Gastroesophageal sphincter (tissue), 3 donors: ENCODE measurements at regions not wholly inside any gene's neighbourhood (a gene's known extent, or its start where the extent isn't known, plus 50 kb on each side); places are given as distances from the start of the nearest gene placed in this dataset.

Experiments used
- POLR2A ChIP-seq, 2 donors: fragments of 450-650 bp; IDR thresholded peaks; one replicate each; pipeline ENCODE4 v1.6.1; 2017; ENCODE audit warnings: antibody characterized with exemption in 2 of 2, mild to moderate bottlenecking in 2 of 2, moderate library complexity in 1 of 2
- TF ChIP-seq, protein P1 (sequence below), 4 experiments: fragments of 200-600 bp in 2 of 4; fragments of 450-650 bp in 2 of 4; sonication (generic) in 1 of 4; IDR thresholded peaks; one replicate each; pipeline ENCODE4 v1.5.1; 2017 to 2019; ENCODE audit warnings: antibody characterized with exemption in 4 of 4, mild to moderate bottlenecking in 2 of 4, moderate library complexity in 2 of 4

DNA sequence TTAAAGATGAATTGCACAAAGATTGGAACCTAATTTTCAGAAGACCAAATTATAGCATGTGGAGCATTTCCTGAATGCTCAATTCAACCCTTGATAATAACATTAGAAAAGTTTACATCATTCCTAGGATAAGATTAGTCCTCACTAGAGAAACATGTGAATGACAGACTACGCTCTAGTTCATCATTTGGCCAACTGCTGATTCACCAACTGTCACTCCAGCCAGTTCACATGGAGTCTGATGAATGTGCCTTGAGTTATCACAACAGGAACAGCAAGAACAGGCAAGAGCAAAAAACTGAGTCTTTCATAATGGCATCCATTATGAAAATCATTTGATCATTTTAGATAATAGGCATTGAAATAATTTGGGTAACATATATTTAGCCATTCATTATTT is 415.9 kb downstream of the PTPRC start:
- TF ChIP-seq, protein P1, sequence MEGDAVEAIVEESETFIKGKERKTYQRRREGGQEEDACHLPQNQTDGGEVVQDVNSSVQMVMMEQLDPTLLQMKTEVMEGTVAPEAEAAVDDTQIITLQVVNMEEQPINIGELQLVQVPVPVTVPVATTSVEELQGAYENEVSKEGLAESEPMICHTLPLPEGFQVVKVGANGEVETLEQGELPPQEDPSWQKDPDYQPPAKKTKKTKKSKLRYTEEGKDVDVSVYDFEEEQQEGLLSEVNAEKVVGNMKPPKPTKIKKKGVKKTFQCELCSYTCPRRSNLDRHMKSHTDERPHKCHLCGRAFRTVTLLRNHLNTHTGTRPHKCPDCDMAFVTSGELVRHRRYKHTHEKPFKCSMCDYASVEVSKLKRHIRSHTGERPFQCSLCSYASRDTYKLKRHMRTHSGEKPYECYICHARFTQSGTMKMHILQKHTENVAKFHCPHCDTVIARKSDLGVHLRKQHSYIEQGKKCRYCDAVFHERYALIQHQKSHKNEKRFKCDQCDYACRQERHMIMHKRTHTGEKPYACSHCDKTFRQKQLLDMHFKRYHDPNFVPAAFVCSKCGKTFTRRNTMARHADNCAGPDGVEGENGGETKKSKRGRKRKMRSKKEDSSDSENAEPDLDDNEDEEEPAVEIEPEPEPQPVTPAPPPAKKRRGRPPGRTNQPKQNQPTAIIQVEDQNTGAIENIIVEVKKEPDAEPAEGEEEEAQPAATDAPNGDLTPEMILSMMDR (IDR thresholded peaks at IDR 0.05) = no peak
- no peak for TF ChIP-seq POLR2A (IDR thresholded peaks at IDR 0.05)
